Cardiac muscle cell (in vitro differentiated cells and primary cell): ENCODE measurements at regions not wholly inside any gene's neighbourhood (a gene's known extent, or its start where the extent isn't known, plus 50 kb on each side); places are given as distances from the start of the nearest gene placed in this dataset.

ENCODE experiments used
- DNase-seq, 2 donors: peaks; one replicate each; pipeline versions ENCODE4 v3.0.0 to v3.0.0-alpha.2; 2010 to 2017; ENCODE audit warnings: low read depth in 1 of 2, low spot score in 1 of 2
- H3K27ac ChIP-seq: fragments of 200-600 bp; sonication (generic); 2 replicates; pipeline ENCODE4 v1.5.1; 2016
- H3K27me3 ChIP-seq: fragments of 200-600 bp; sonication (generic); 2 replicates; pipeline ENCODE4 v1.6.0; 2016; ENCODE audit warnings: control low read depth
- H3K36me3 ChIP-seq: fragments of 200-600 bp; sonication (generic); 2 replicates; pipeline ENCODE4 v1.5.1; 2016; ENCODE audit warnings: control low read depth
- H3K4me1 ChIP-seq: fragments of 200-600 bp; sonication (generic); 2 replicates; pipeline ENCODE4 v1.8.1; 2017; ENCODE audit warnings: low read depth, mild to moderate bottlenecking, mixed run types
- H3K4me3 ChIP-seq: fragments of 200-600 bp; sonication (generic); 2 replicates; pipeline ENCODE4 v1.5.1; 2016; ENCODE audit warnings: mild to moderate bottlenecking
- H3K9me3 ChIP-seq: fragments of 200-600 bp; sonication (generic); 2 replicates; pipeline ENCODE4 v1.5.1; 2017; ENCODE audit warnings: low read depth, mild to moderate bottlenecking, control low read depth
- CTCF ChIP-seq: IDR thresholded peaks from 2 replicates; pipeline ENCODE4 v1.5.1; 2012; ENCODE audit warnings: low read depth, mild to moderate bottlenecking, low read length

GRCh38 chr2:19473350-19473749, 114.9 kb upstream of the OSR1 start:
- Histone ChIP-seq H3K27me3 (no peaks in the 10 kb centered on the region), H3K36me3 (no peaks in the 10 kb centered on the region), H3K4me3 (no peak overlapping the region), H3K27ac (no peak overlapping the region), H3K9me3 (no peaks in the 10 kb centered on the region), H3K4me1 (peaks cover 5% of the 10 kb centered on the region)
- no peak for TF ChIP-seq CTCF
- peak in 1 of 2 donors; percentile 11 for DNase-seq

GRCh38 chr2:19472391-19472978, 114.1 kb upstream of the OSR1 start:
- Histone ChIP-seq H3K36me3 (no peaks in the 10 kb centered on the region), H3K4me3 (no peak overlapping the region), H3K9me3 (no peaks in the 10 kb centered on the region), H3K27me3 (no peaks in the 10 kb centered on the region), H3K27ac (no peak overlapping the region), H3K4me1 (peaks cover 5% of the 10 kb centered on the region)
- no peak for TF ChIP-seq CTCF
- DNase-seq: no peak

- Histone ChIP-seq H3K4me3 (no peak overlapping the region), H3K36me3 (no peaks in the 10 kb centered on the region), H3K27ac (no peak overlapping the region), H3K9me3 (no peaks in the 10 kb centered on the region), H3K27me3 (no peaks in the 10 kb centered on the region), H3K4me1 (peaks cover 5% of the 10 kb centered on the region)
- no peak for DNase-seq
- no peak for TF ChIP-seq CTCF
Observed at GRCh38 chr2:19471491-19471890, 113.1 kb upstream of the OSR1 start.

- no peaks in the 10 kb centered on the region for H3K4me1 ChIP-seq
- H3K27me3 ChIP-seq: no peaks in the 10 kb centered on the region
- no peaks in the 10 kb centered on the region for H3K36me3 ChIP-seq
- H3K9me3 ChIP-seq: no peaks in the 10 kb centered on the region
- TF ChIP-seq CTCF: no peak
- H3K4me3 ChIP-seq: no peak overlapping the region
- H3K27ac ChIP-seq: no peak overlapping the region
- no peak for DNase-seq
Observed at GRCh38 chr2:19465978-19466377, 107.6 kb upstream of the OSR1 start.

GRCh38 chr2:19462256-19462645, 103.8 kb upstream of the OSR1 start:
- Histone ChIP-seq H3K27me3 (no peaks in the 10 kb centered on the region), H3K9me3 (no peaks in the 10 kb centered on the region), H3K36me3 (no peaks in the 10 kb centered on the region), H3K4me3 (no peak overlapping the region), H3K4me1 (no peaks in the 10 kb centered on the region), H3K27ac (no peak overlapping the region)
- no peak for TF ChIP-seq CTCF
- DNase-seq: peak in 1 of 2 donors; percentile 58
